HTR-8/SVneo (cell line): ENCODE measurements at regions not wholly inside any gene's neighbourhood (a gene's known extent, or its start where the extent isn't known, plus 50 kb on each side); places are given as distances from the start of the nearest gene placed in this dataset.

Experiments used
- DNase-seq: peaks from one replicate; pipeline ENCODE4 v3.0.0; 2011; ENCODE audit warnings: low spot score, mixed read lengths; ENCODE audit not compliant: insufficient read length
- FAIRE-seq: peaks from 2 replicates; lab custom pipeline; 2011; peaks lifted over from hg19 to GRCh38; lab: Jason Lieb, UNC

GRCh38 chr16:62661435-62661834 is 625.2 kb upstream of the CDH8 start:
- no peak for DNase-seq
- no peak for FAIRE-seq

- DNase-seq, result no peak
- no peak for FAIRE-seq
Measured at GRCh38 chr16:62657116-62657515, 620.9 kb upstream of the CDH8 start.

- no peak for DNase-seq
- no peak for FAIRE-seq
Measured at GRCh38 chr16:62652441-62653120, 616.3 kb upstream of the CDH8 start.

GRCh38 chr16:62648256-62648655 is 612.0 kb upstream of the CDH8 start:
- DNase-seq (no peak), FAIRE-seq (no peak)

- DNase-seq, result no peak
Measured at GRCh38 chr16:62644030-62644812, 608.0 kb upstream of the CDH8 start.

GRCh38 chr16:62642677-62643076 is 606.4 kb upstream of the CDH8 start:
- no peak for FAIRE-seq
- DNase-seq, result no peak

More at GRCh38 chr16:62644030-62644812, 608.0 kb upstream of the CDH8 start:
- FAIRE-seq, result no peak

- no peak for DNase-seq
- no peak for FAIRE-seq
Measured at GRCh38 chr16:62639890-62640289, 603.7 kb upstream of the CDH8 start.

GRCh38 chr16:62638964-62639870 is 603.0 kb upstream of the CDH8 start:
- FAIRE-seq (no peak), DNase-seq (no peak)

- DNase-seq (no peak), FAIRE-seq (no peak)
Measured at GRCh38 chr16:62638324-62638911, 602.2 kb upstream of the CDH8 start.

GRCh38 chr16:62625326-62625725 is 589.1 kb upstream of the CDH8 start:
- no peak for DNase-seq
- FAIRE-seq, result no peak

- FAIRE-seq (no peak), DNase-seq (no peak)
Measured at GRCh38 chr16:62620275-62620674, 584.0 kb upstream of the CDH8 start.

- FAIRE-seq (no peak), DNase-seq (no peak)
Measured at GRCh38 chr16:62615526-62615925, 579.3 kb upstream of the CDH8 start.

- FAIRE-seq (no peak), DNase-seq (no peak)
Measured at GRCh38 chr16:62610291-62610690, 574.1 kb upstream of the CDH8 start.

- no peak for DNase-seq
- no peak for FAIRE-seq
Measured at GRCh38 chr16:62602790-62603189, 566.6 kb upstream of the CDH8 start.

- DNase-seq (no peak), FAIRE-seq (no peak)
Measured at GRCh38 chr16:62597875-62598274, 561.6 kb upstream of the CDH8 start.

- DNase-seq (no peak), FAIRE-seq (no peak)
Measured at GRCh38 chr16:62596584-62596983, 560.3 kb upstream of the CDH8 start.

- FAIRE-seq (no peak), DNase-seq (no peak)
Measured at GRCh38 chr16:62596125-62596524, 559.9 kb upstream of the CDH8 start.

GRCh38 chr16:62586128-62586862 is 550.1 kb upstream of the CDH8 start:
- DNase-seq, result no peak
- no peak for FAIRE-seq

- FAIRE-seq (no peak), DNase-seq (no peak)
Measured at GRCh38 chr16:62585041-62585545, 548.9 kb upstream of the CDH8 start.
